ENCODE measurements at regions not wholly inside any gene's neighbourhood (a gene's known extent, or its start where the extent isn't known, plus 50 kb on each side); places are given as distances from the start of the nearest gene placed in this dataset.

DNA sequence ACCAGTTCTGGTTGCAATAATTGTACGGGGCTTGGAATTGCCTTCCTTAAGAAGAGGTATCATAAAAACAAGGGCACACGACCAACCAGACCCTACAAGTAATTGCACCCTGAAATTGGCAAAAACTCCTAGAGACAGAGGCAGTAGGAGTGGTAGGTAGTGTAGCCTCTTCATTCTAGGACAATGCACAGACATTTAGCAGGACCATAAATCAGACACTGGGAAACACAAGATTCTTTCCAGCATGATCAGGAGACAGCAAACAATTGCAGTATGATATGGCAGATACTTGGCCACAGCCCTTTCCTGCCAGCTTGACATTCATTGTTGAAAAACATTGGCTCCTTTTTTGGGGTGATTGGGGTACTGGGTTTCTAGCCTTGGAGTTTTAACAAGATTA lies 186.6 kb upstream of the PIK3C3 start:
- no peaks in the 10 kb centered on the region for H3K9me3 ChIP-seq (replicated peaks; ENCODE audit: control insufficient read depth, insufficient read depth, low read length)
- TF ChIP-seq CBX5 (IDR thresholded peaks at IDR 0.05; ENCODE audit: low read depth) (no peak), ZNF274 (IDR thresholded peaks at IDR 0.05; ENCODE audit: insufficient read depth, insufficient read length) (no peak)
- ATAC-seq (no peak), DNase-seq (ENCODE audit: low read depth, low spot score) (no peak), FAIRE-seq (no peak)
- H3K9ac ChIP-seq (ENCODE audit: control insufficient read depth, insufficient read depth, low read length): no peak overlapping the region
- no peak overlapping the region for H2AFZ ChIP-seq (ENCODE audit: control insufficient read depth, low read depth, low read length)
- RAD21 ChIA-PET (ENCODE audit: unreplicated experiment): no interaction called here
- no TSS peak for BruUV-seq (replicated peaks)
- H4K20me1 ChIP-seq (ENCODE audit: control insufficient read depth, insufficient read depth): no peaks in the 10 kb centered on the region
- no peaks in the 10 kb centered on the region for H3K4me1 ChIP-seq (ENCODE audit: control insufficient read depth, insufficient read depth, low read length)
- no peaks in the 10 kb centered on the region for H3K79me2 ChIP-seq (ENCODE audit: control insufficient read depth, insufficient read depth, low read length)
- POLR2A ChIA-PET: no interaction called here
- in situ Hi-C loops (cut with MboI): no loop called here
- H3K4me3 ChIP-seq: no peak overlapping the region
- H3K27me3 ChIP-seq (replicated peaks in 1 of 2; ENCODE audit: control insufficient read depth in 2 of 2, insufficient read depth in 2 of 2, low read length in 1 of 2): no peaks in the 10 kb centered on the region
- WGBS (ENCODE audit: insufficient coverage, insufficient replicate concordance, low lambda C conversion rate, missing lambda C conversion rate): 4% methylated on average over 2 of the region's 2 CpGs
- SMC1A ChIA-PET (ENCODE audit: uncharacterized antibody, unreplicated experiment): no interaction called here
- intact Hi-C loops (cut with micrococcal nuclease; ENCODE audit: unreplicated experiment): loop anchor here (5.0 kb wide), 1 partner anchor 139 kb away; no protein-coding TSS in a partner anchor
- H3K36me3 ChIP-seq (ENCODE audit: control insufficient read depth in 2 of 2, insufficient read depth in 2 of 2, low read length in 1 of 2): no peaks in the 10 kb centered on the region
- CTCF ChIA-PET: no interaction called here
- H3K27ac ChIP-seq (ENCODE audit: control insufficient read depth, insufficient read depth): no peak overlapping the region
- H3K4me2 ChIP-seq (ENCODE audit: control insufficient read depth, insufficient read depth): no peak overlapping the region

GRCh38 chr18:41767960-41768359 lies 187.1 kb upstream of the PIK3C3 start:
- ChIA-PET RAD21 (ENCODE audit: unreplicated experiment) (no interaction called here), CTCF (no interaction called here)

More at GRCh38 chr18:41767960-41768359, 187.1 kb upstream of the PIK3C3 start:
- Histone ChIP-seq H3K4me3 (no peak overlapping the region), H3K36me3 (ENCODE audit: control insufficient read depth in 2 of 2, insufficient read depth in 2 of 2, low read length in 1 of 2) (no peaks in the 10 kb centered on the region), H3K79me2 (ENCODE audit: control insufficient read depth, insufficient read depth, low read length) (no peaks in the 10 kb centered on the region), H3K27ac (ENCODE audit: control insufficient read depth, insufficient read depth) (no peak overlapping the region), H4K20me1 (ENCODE audit: control insufficient read depth, insufficient read depth) (no peaks in the 10 kb centered on the region), H3K9me3 (replicated peaks; ENCODE audit: control insufficient read depth, insufficient read depth, low read length) (no peaks in the 10 kb centered on the region), H3K4me1 (ENCODE audit: control insufficient read depth, insufficient read depth, low read length) (no peaks in the 10 kb centered on the region), H2AFZ (ENCODE audit: control insufficient read depth, low read depth, low read length) (no peak overlapping the region), H3K4me2 (ENCODE audit: control insufficient read depth, insufficient read depth) (no peak overlapping the region), H3K27me3 (replicated peaks in 1 of 2; ENCODE audit: control insufficient read depth in 2 of 2, insufficient read depth in 2 of 2, low read length in 1 of 2) (no peaks in the 10 kb centered on the region), H3K9ac (ENCODE audit: control insufficient read depth, insufficient read depth, low read length) (no peak overlapping the region)
- intact Hi-C loops (cut with micrococcal nuclease; ENCODE audit: unreplicated experiment) (loop anchor here (5.0 kb wide), 1 partner anchor 139 kb away; no protein-coding TSS in a partner anchor), in situ Hi-C loops (cut with MboI) (no loop called here)
- ChIA-PET POLR2A (no interaction called here), SMC1A (ENCODE audit: uncharacterized antibody, unreplicated experiment) (no interaction called here)
- BruUV-seq (replicated peaks): no TSS peak
- TF ChIP-seq ZNF274 (IDR thresholded peaks at IDR 0.05; ENCODE audit: insufficient read depth, insufficient read length) (no peak), RAD21 (IDR thresholded peaks at IDR 0.05; ENCODE audit: insufficient read depth, low read depth, low read length) (peak; percentile 31)
- DNase-seq (ENCODE audit: low read depth, low spot score) (no peak), ATAC-seq (peak; percentile 55), FAIRE-seq (no peak)
- 26% methylated on average over 4 of the region's 4 CpGs for WGBS (ENCODE audit: insufficient coverage, insufficient replicate concordance, low lambda C conversion rate, missing lambda C conversion rate)

Measured in GM12878 (cell line).